Activated naive CD8-positive, alpha-beta T cell treated with anti-CD3 and anti-CD28 coated beads, Interleukin-2, amount 50 U/mL, for 16 hours (primary cell): ENCODE measurements at regions not wholly inside any gene's neighbourhood (a gene's known extent, or its start where the extent isn't known, plus 50 kb on each side); places are given as distances from the start of the nearest gene placed in this dataset.
"Not testable (repeated sequence)": the region's sequence is repeated elsewhere in the genome, so short reads cannot be mapped to it uniquely, and the experiment has no call there.

ENCODE experiments used
- DNase-seq: peaks from one replicate; pipeline ENCODE4 v3.0.0-alpha.2; 2020; ENCODE audit warnings: low read depth, low spot score

DNA sequence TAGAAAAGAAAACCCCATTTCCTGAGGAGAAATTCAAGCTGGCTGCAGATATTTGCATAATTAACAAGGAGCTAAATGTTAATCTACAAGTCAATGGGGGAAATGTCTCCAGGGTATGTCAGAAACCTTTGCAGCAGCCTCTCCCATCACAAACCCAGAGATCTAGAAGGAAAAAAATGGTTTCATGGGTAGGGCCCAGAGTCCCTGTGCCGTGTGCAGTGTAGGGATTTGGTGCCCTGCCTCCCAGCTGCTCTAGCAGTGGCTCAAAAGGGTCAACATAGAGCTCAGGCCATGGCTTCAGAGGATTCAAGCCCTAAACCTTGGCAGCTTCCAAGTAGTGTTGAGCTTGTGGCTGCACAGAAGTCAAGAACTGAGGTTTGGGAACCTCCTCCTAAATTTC lies 290.2 kb upstream of the TMEFF2 start:
- DNase-seq: no peak

DNA sequence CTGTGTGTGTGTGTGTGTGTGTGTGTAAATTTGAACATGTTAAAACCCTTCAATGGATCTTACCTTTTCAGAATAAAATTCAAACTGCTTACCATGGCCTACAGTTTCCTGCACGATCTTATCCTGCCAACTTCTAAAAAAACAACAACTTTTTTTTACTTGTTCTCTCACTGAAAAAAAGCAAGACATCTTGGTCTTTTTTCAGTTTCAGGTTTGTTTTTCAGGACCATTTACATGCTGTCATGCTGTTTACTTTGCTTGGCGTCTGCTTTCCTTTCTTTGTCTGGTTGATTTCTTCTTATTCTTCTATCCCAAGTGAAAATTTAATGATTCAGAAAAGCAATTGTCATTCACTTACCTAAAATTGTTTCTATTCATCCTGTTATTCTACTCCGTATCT lies 286.3 kb upstream of the TMEFF2 start:
- DNase-seq: no peak

GRCh38 chr2:192473331-192473730 lies 278.6 kb upstream of the TMEFF2 start:
- no peak for DNase-seq

DNA sequence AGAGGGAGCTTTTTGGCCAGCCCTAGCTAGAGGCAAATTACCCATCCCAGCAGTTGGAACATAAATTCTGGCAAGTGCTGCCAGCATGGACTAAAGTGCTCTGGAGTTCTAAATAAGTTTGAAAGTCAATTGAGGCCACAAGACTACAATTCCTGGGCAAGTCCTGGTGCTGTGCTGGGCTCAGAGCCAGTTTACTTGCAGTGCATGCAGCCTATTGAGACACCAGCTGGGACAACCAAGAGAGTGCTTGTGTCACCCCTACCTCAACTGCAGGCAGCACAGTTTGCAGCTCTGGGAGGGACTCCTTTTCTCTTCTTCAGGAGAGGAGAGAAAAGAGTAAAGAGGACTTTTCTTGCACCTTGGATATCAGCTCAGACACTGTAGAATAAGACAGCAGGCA lies 277.2 kb upstream of the TMEFF2 start:
- DNase-seq: no peak

- DNase-seq: no peak
These were observed 274.9 kb upstream of the TMEFF2 start for GRCh38 chr2:192469612-192470011.

GRCh38 chr2:192467953-192468660 lies 273.4 kb upstream of the TMEFF2 start:
- DNase-seq: no peak

DNA sequence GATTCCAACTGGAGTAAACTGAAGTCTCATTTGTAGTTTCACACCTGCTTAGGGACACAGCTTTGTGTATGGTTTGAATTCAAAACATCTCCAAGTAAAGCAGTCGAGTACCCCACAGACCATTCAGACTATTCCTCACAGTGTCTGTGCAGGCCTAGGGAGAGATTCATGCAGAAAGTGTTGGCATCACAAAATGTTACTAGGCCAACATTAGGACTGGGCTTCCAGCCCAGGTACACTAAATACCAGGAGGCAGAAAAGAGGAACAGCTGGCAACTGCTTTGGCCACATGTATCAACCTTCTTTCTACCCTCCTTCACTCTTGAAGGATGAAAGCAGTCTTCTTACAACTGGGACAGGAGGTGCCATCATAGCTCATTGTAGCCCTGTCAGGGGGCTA lies 270.4 kb upstream of the TMEFF2 start:
- DNase-seq: no peak

DNA sequence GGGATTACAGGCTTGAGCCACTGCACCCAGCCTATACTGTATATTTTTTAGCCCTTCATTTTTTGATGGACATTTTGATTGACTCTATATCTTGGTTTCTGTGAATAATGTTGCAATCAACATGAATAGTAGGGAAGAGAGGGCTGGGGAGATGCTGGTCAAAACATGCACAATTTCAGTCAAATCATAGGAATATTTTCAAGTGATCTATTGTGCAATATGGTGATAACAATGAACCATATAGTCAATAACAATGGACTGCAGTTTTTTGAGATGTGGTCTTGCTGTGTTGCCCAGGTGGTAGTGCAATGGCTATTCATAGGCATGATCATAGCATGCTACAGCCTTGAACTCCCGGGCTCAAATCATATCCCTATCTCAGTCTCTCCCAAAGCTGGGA lies 264.7 kb upstream of the TMEFF2 start:
- DNase-seq: no peak

DNA sequence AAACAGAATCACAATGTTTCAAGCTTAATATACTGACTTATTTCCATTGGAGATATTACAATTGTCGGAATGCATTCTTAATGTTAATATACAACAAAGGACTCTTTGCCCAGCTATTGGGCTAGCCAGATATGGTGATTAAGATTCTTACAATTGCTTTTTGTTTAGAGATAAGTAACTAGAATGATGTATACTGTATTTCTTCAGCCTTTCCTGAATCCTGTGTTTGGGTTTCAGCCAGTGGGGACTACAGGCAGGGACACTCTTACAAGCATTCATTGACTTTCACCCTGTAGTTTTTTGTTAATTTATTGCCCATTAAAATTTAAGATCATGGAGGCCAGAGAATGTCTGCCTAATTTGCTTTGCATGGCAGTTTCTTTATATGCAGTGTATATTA lies 254.1 kb upstream of the TMEFF2 start:
- no peak for DNase-seq

DNA sequence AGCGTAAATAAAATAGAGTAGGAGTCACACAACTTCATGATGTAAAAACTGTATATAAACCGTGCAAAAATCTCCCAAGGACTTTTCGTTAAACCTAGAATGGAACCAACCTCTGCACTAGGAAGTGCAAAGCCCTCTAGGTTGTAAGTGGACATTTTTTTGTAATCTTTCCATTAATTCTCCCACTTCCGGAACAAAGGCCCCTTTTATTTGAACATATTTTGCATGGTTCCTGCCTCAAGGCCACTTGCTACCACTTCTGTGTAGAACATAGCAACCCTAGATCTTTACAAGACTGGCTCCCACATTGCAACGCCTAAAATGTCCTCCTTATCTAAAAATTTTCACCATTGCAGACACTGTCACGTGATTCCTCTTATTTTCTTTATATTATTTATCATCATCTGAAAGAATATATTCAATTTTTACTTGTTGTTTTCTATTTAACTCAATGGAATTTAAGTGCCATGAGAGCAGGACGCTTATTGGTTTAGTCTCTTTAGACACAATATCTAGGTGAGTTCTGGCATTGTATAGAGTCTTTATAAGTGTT lies 249.6 kb upstream of the TMEFF2 start:
- no peak for DNase-seq

GRCh38 chr2:192443831-192444230 lies 249.1 kb upstream of the TMEFF2 start:
- DNase-seq: no peak

DNA sequence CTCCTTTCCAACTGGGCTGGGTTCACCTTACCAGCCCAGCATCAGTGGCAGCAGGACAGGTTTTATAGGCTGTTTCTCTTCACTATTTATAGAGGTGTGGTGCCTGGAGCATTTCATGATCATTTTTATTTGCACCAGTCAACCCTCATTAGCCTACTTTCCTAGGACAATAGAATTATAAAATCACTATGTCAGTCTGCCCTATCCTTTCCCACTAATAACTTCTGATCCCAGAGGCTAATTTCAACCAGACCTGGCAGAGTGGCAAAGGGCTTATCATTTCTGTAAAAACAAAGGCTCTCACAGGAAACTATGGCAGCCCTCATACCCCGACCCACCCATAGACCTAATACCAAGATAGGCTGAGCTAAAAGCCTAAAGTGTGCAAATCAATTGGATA lies 243.5 kb upstream of the TMEFF2 start:
- DNase-seq: no peak

GRCh38 chr2:192437653-192438052 lies 242.9 kb upstream of the TMEFF2 start:
- no peak for DNase-seq

DNA sequence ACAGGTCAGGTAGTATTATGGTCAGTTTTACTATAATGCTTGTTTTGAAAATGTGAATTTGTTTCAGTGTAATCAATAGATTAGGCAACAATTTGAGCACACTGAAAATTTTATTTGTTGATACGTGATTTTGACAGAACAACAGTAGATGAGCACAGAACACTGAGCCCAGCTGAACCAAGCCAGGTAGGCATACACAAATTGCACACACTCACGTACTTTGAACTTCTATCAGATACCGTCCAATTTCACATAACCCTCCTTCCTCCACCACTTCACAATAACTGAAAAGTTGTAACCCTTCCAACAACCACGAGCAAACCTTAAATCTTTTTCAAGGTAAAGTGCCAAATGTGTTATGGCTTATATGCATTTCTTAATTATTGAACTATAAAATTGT lies 229.5 kb upstream of the TMEFF2 start:
- DNase-seq: no peak

DNA sequence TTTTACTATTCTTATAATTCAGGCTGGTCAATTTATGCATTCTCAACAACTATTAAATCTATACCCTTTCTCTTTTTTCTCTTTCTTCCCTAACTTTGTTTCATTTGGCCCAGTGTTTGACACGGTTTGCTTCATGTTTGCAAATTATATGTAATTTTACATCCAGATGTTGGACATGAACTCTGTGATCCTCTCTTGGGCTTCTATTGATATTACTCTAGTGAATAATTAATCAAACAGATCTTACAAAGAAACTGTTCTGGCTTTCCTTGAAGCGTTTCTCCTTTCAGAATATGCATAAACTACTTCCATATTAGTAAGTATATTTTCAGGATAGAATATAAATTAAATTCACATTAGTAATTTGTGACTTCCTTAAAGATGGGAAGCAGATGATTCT lies 225.1 kb upstream of the TMEFF2 start:
- no peak for DNase-seq

GRCh38 chr2:192416060-192416459 lies 221.3 kb upstream of the TMEFF2 start:
- no peak for DNase-seq

GRCh38 chr2:192414794-192415193 lies 220.1 kb upstream of the TMEFF2 start:
- DNase-seq: no peak

GRCh38 chr2:192413812-192414681 lies 219.3 kb upstream of the TMEFF2 start:
- DNase-seq: no peak

- DNase-seq: not testable (repeated sequence)
These were observed 218.1 kb upstream of the TMEFF2 start for GRCh38 chr2:192412866-192413265.

- DNase-seq: no peak
These were observed 217.7 kb upstream of the TMEFF2 start for GRCh38 chr2:192412394-192412793.

DNA sequence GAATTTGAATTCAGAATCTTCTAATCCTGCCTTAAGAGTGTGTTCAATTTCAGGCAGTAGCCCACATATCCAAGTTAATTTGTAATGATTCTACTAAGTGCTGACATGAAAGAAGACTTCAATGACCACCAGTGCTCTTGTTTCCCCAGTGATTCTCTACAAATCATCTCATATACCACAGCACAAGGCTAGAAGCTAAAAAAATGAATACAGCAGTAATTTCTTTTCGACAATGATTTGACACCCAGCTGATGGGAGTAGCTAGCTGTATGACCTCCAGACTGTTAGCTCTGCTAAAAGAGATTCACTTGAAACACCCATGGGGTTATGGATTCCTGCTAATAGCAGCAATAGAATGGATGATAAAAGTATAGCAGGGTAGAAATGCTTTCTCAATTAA lies 217.0 kb upstream of the TMEFF2 start:
- no peak for DNase-seq

DNA sequence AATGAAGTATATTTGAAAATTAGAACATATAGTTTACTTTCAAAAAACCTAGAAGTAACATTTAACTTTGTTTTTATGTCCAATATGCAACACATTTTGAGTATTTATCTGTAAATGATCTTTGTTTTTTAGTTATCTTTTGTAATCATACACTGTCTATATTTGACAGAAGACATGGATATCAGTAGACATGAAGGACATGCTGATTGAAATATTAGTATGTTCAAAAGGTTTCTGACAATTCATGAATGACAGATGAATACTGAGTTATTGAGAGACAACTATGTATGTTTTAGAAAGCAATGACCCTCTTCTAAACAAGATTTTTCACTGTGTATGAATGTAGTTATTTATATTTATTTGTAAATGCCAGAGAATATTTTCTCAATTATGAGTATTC lies 215.6 kb upstream of the TMEFF2 start:
- no peak for DNase-seq

GRCh38 chr2:192407692-192408091 lies 213.0 kb upstream of the TMEFF2 start:
- no peak for DNase-seq
